KMS-11 (cell line): ENCODE measurements at regions not wholly inside any gene's neighbourhood (a gene's known extent, or its start where the extent isn't known, plus 50 kb on each side); places are given as distances from the start of the nearest gene placed in this dataset.

Experiments used
- H2AFZ ChIP-seq: fragments of 200-600 bp; sonication (generic); 2 replicates; pipeline ENCODE4 v1.6.1; 2016; ENCODE audit warnings: antibody characterized with exemption, mixed run types, low read depth
- H3K27ac ChIP-seq: fragments of 200-600 bp; sonication (generic); 2 replicates; pipeline ENCODE4 v1.6.1; 2016; ENCODE audit warnings: mild to moderate bottlenecking, mixed run types
- H3K27me3 ChIP-seq: fragments of 200-600 bp; sonication (generic); 2 replicates; pipeline ENCODE4 v1.6.1; 2017; ENCODE audit warnings: mild to moderate bottlenecking, low read depth, mixed run types, moderate library complexity; ENCODE audit not compliant: insufficient read depth
- H3K36me3 ChIP-seq: fragments of 200-600 bp; sonication (generic); 2 replicates; pipeline ENCODE4 v1.6.1; 2017; ENCODE audit warnings: mild to moderate bottlenecking, mixed run types; ENCODE audit not compliant: insufficient read depth
- H3K4me1 ChIP-seq: fragments of 200-600 bp; sonication (generic); 2 replicates; pipeline ENCODE4 v1.6.1; 2016; ENCODE audit warnings: mild to moderate bottlenecking, low read depth, mixed run types; ENCODE audit not compliant: poor library complexity, severe bottlenecking
- H3K4me2 ChIP-seq: fragments of 200-600 bp; sonication (generic); 2 replicates; pipeline ENCODE4 v1.7.0; 2016; ENCODE audit warnings: mild to moderate bottlenecking, mixed run types
- H3K4me3 ChIP-seq: fragments of 200-600 bp; sonication (generic); IDR thresholded peaks from 2 replicates; pipeline ENCODE4 v1.6.1; 2017; ENCODE audit warnings: low read depth, low read length, mixed read lengths; ENCODE audit not compliant: insufficient read depth
- H3K79me2 ChIP-seq: fragments of 200-600 bp; sonication (generic); 2 replicates; pipeline ENCODE4 v1.6.1; 2016; ENCODE audit warnings: low read depth, mixed run types; ENCODE audit not compliant: insufficient read depth
- H3K9ac ChIP-seq: fragments of 200-600 bp; sonication (generic); 2 replicates; pipeline ENCODE4 v1.6.1; 2016; ENCODE audit warnings: mild to moderate bottlenecking, mixed run types
- H4K20me1 ChIP-seq: fragments of 200-600 bp; sonication (generic); 2 replicates; pipeline ENCODE4 v1.6.1; 2016; ENCODE audit warnings: mild to moderate bottlenecking, mixed run types; ENCODE audit not compliant: insufficient read depth
- CTCF ChIP-seq: fragments of 200-600 bp; sonication (generic); conservative IDR thresholded peaks from 2 replicates; pipeline ENCODE4 v1.6.1; 2017; ENCODE audit warnings: low read depth, mild to moderate bottlenecking, antibody characterized with exemption, low read length, moderate library complexity, mixed read lengths

GRCh38 chr3:3405131-3405530 is 225.6 kb upstream of the CRBN start:
- TF ChIP-seq CTCF, result no peak
- Histone ChIP-seq H3K36me3 (no peaks in the 10 kb centered on the region), H4K20me1 (no peaks in the 10 kb centered on the region), H3K27ac (no peak overlapping the region), H3K4me2 (no peak overlapping the region), H3K9ac (no peak overlapping the region), H2AFZ (no peak overlapping the region), H3K4me1 (no peaks in the 10 kb centered on the region), H3K27me3 (no peaks in the 10 kb centered on the region), H3K79me2 (no peaks in the 10 kb centered on the region), H3K4me3 (no peak overlapping the region)

GRCh38 chr3:3403700-3404099 is 224.2 kb upstream of the CRBN start:
- no peaks in the 10 kb centered on the region for H3K79me2 ChIP-seq
- no peaks in the 10 kb centered on the region for H3K27me3 ChIP-seq
- H2AFZ ChIP-seq, result no peak overlapping the region
- no peaks in the 10 kb centered on the region for H3K36me3 ChIP-seq
- H3K9ac ChIP-seq, result no peak overlapping the region
- no peaks in the 10 kb centered on the region for H3K4me1 ChIP-seq
- H3K27ac ChIP-seq, result no peak overlapping the region
- no peaks in the 10 kb centered on the region for H4K20me1 ChIP-seq
- no peak for TF ChIP-seq CTCF
- no peak overlapping the region for H3K4me2 ChIP-seq
- no peak overlapping the region for H3K4me3 ChIP-seq

GRCh38 chr3:3392946-3393345 is 213.5 kb upstream of the CRBN start:
- Histone ChIP-seq H3K27me3 (no peaks in the 10 kb centered on the region), H3K36me3 (no peaks in the 10 kb centered on the region), H3K79me2 (no peaks in the 10 kb centered on the region), H3K4me2 (no peak overlapping the region), H3K4me1 (no peaks in the 10 kb centered on the region), H4K20me1 (no peaks in the 10 kb centered on the region), H2AFZ (no peak overlapping the region), H3K9ac (no peak overlapping the region), H3K27ac (no peak overlapping the region), H3K4me3 (no peak overlapping the region)
- TF ChIP-seq CTCF, result no peak

GRCh38 chr3:3383461-3383860 is 204.0 kb upstream of the CRBN start:
- Histone ChIP-seq H3K27ac (no peak overlapping the region), H3K4me2 (no peak overlapping the region), H3K79me2 (no peaks in the 10 kb centered on the region), H3K4me1 (no peaks in the 10 kb centered on the region), H3K4me3 (no peak overlapping the region), H3K9ac (no peak overlapping the region), H3K36me3 (no peaks in the 10 kb centered on the region), H3K27me3 (no peaks in the 10 kb centered on the region), H2AFZ (no peak overlapping the region), H4K20me1 (no peaks in the 10 kb centered on the region)
- no peak for TF ChIP-seq CTCF
